Fibroblast of lung (primary cell): ENCODE measurements at regions not wholly inside any gene's neighbourhood (a gene's known extent, or its start where the extent isn't known, plus 50 kb on each side); places are given as distances from the start of the nearest gene placed in this dataset.

Experiments used
- DNase-seq, 2 donors: peaks; one replicate each; pipeline versions ENCODE4 v3.0.0 to v3.0.0-alpha.2; 2010; ENCODE audit warnings: low read depth in 2 of 2
- H2AFZ ChIP-seq: 2 replicates; pipeline ENCODE4 v1.5.1; 2012; ENCODE audit warnings: low read length, control low read depth, inconsistent platforms
- H3K27ac ChIP-seq: 2 replicates; pipeline ENCODE4 v1.5.1; 2011; ENCODE audit warnings: low read length, control low read depth; ENCODE audit not compliant: insufficient read depth
- H3K27me3 ChIP-seq: 2 replicates; pipeline ENCODE4 v1.5.1; 2011; ENCODE audit warnings: mild to moderate bottlenecking, low read length; ENCODE audit not compliant: control insufficient read depth, insufficient read depth
- H3K36me3 ChIP-seq: 2 replicates; pipeline ENCODE4 v1.5.1; 2011; ENCODE audit warnings: low read length; ENCODE audit not compliant: control insufficient read depth, insufficient read depth
- H3K4me1 ChIP-seq: 2 replicates; pipeline ENCODE4 v1.5.1; 2011; ENCODE audit warnings: low read length; ENCODE audit not compliant: control insufficient read depth, insufficient read depth; ENCODE audit errors: extremely low read depth
- H3K4me2 ChIP-seq: 2 replicates; pipeline ENCODE4 v1.5.1; 2011; ENCODE audit warnings: low read length, control low read depth; ENCODE audit not compliant: insufficient read depth; ENCODE audit errors: extremely low read depth
- H3K4me3 ChIP-seq, 4 experiments: fragments of 200-600 bp in 1 of 4; sonication (generic) in 1 of 4; replicated peaks in 1 of 4; 2 replicates each; pipeline ENCODE4 v1.5.1; 2011 to 2016; ENCODE audit warnings: low read length in 4 of 4, low read depth in 3 of 4, mild to moderate bottlenecking in 3 of 4, control low read depth in 2 of 4, inconsistent platforms in 1 of 4, mixed read lengths in 1 of 4; ENCODE audit not compliant: insufficient read depth in 1 of 4; ENCODE audit errors: control extremely low read depth in 1 of 4
- H3K79me2 ChIP-seq: 2 replicates; pipeline ENCODE4 v1.5.1; 2012; ENCODE audit warnings: mild to moderate bottlenecking, low read length, inconsistent platforms; ENCODE audit not compliant: control insufficient read depth, insufficient read depth
- H3K9ac ChIP-seq: 2 replicates; pipeline ENCODE4 v1.5.1; 2011; ENCODE audit warnings: mild to moderate bottlenecking, low read length, control low read depth; ENCODE audit not compliant: insufficient read depth
- H3K9me3 ChIP-seq: 2 replicates; pipeline ENCODE4 v1.5.1; 2012; ENCODE audit warnings: low read depth, low read length; ENCODE audit not compliant: control insufficient read depth, insufficient read depth
- H4K20me1 ChIP-seq: 2 replicates; pipeline ENCODE4 v1.5.1; 2011; ENCODE audit warnings: low read length; ENCODE audit not compliant: control insufficient read depth, insufficient read depth; ENCODE audit errors: extremely low read depth
- CTCF ChIP-seq, 2 donors: IDR thresholded peaks in 1 of 2; conservative IDR thresholded peaks in 1 of 2; 1 replicate in 1 of 2; 2 replicates in 1 of 2; pipeline ENCODE4 v1.5.1; 2011 to 2012; ENCODE audit warnings: low read length in 2 of 2, control low read depth in 1 of 2, inconsistent platforms in 1 of 2, low read depth in 1 of 2, mild to moderate bottlenecking in 1 of 2
- EZH2 ChIP-seq: IDR thresholded peaks from 2 replicates; pipeline ENCODE4 v1.5.1; 2012; ENCODE audit warnings: low read length, control low read depth, mild to moderate bottlenecking; ENCODE audit errors: missing control alignments

- Histone ChIP-seq H3K27ac (no peak overlapping the region), H3K4me3 (no peak overlapping the region), H4K20me1 (no peaks in the 10 kb centered on the region), H2AFZ (no peak overlapping the region), H3K9me3 (no peaks in the 10 kb centered on the region), H3K36me3 (no peaks in the 10 kb centered on the region), H3K27me3 (no peaks in the 10 kb centered on the region), H3K4me2 (no peak overlapping the region), H3K4me1 (no peaks in the 10 kb centered on the region), H3K79me2 (no peaks in the 10 kb centered on the region), H3K9ac (no peak overlapping the region)
- no peak for TF ChIP-seq EZH2
- TF ChIP-seq CTCF (conservative IDR thresholded peaks at IDR 0.05 in 1 of 2, IDR thresholded peaks at IDR 0.05 in 1 of 2; ENCODE audit: low read depth in 1 of 2, low read length in 2 of 2), result no peak
- DNase-seq, result no peak
Measured at GRCh38 chr10:52897162-52897561, 124.6 kb upstream of the MBL2 start.

- Histone ChIP-seq H3K27me3 (no peaks in the 10 kb centered on the region), H4K20me1 (no peaks in the 10 kb centered on the region), H3K4me1 (no peaks in the 10 kb centered on the region), H3K79me2 (no peaks in the 10 kb centered on the region), H3K9ac (no peak overlapping the region), H3K4me2 (no peak overlapping the region), H2AFZ (no peak overlapping the region), H3K4me3 (no peak overlapping the region), H3K27ac (no peak overlapping the region), H3K36me3 (no peaks in the 10 kb centered on the region), H3K9me3 (no peaks in the 10 kb centered on the region)
- TF ChIP-seq EZH2 (no peak), CTCF (conservative IDR thresholded peaks at IDR 0.05 in 1 of 2, IDR thresholded peaks at IDR 0.05 in 1 of 2; ENCODE audit: low read depth in 1 of 2, low read length in 2 of 2) (no peak)
- no peak for DNase-seq
Measured at GRCh38 chr10:52895059-52895458, 122.5 kb upstream of the MBL2 start.

- TF ChIP-seq EZH2 (no peak), CTCF (conservative IDR thresholded peaks at IDR 0.05 in 1 of 2, IDR thresholded peaks at IDR 0.05 in 1 of 2; ENCODE audit: low read depth in 1 of 2, low read length in 2 of 2) (no peak)
- Histone ChIP-seq H2AFZ (no peak overlapping the region), H4K20me1 (no peaks in the 10 kb centered on the region), H3K27ac (no peak overlapping the region), H3K4me1 (no peaks in the 10 kb centered on the region), H3K4me2 (no peak overlapping the region), H3K36me3 (no peaks in the 10 kb centered on the region), H3K4me3 (no peak overlapping the region), H3K27me3 (no peaks in the 10 kb centered on the region), H3K79me2 (no peaks in the 10 kb centered on the region), H3K9me3 (no peaks in the 10 kb centered on the region), H3K9ac (no peak overlapping the region)
- no peak for DNase-seq
Measured at GRCh38 chr10:52890281-52890680, 117.7 kb upstream of the MBL2 start.
